Stimulated activated CD4-positive, alpha-beta T cell treated with anti-CD3 and anti-CD28 coated beads, Interleukin-2, amount 100 ng/mL, for 4 hours (primary cell): ENCODE measurements at regions not wholly inside any gene's neighbourhood (a gene's known extent, or its start where the extent isn't known, plus 50 kb on each side); places are given as distances from the start of the nearest gene placed in this dataset.

Experiments
- DNase-seq: peaks from one replicate; pipeline ENCODE4 v3.0.0-alpha.2; 2020; ENCODE audit warnings: low read depth

GRCh38 chr4:14787894-14788293 is 214.4 kb upstream of the CPEB2 start:
- no peak for DNase-seq

GRCh38 chr4:14790494-14790893 is 211.8 kb upstream of the CPEB2 start:
- no peak for DNase-seq

- no peak for DNase-seq
These were observed 209.5 kb upstream of the CPEB2 start for GRCh38 chr4:14792702-14793227.

GRCh38 chr4:14800977-14801376 is 201.3 kb upstream of the CPEB2 start:
- DNase-seq: no peak

- DNase-seq: no peak
These were observed 199.7 kb upstream of the CPEB2 start for GRCh38 chr4:14802596-14802995.

- no peak for DNase-seq
These were observed 194.4 kb upstream of the CPEB2 start for GRCh38 chr4:14807856-14808255.

- no peak for DNase-seq
These were observed 193.1 kb upstream of the CPEB2 start for GRCh38 chr4:14809203-14809602.

- no peak for DNase-seq
These were observed 192.2 kb upstream of the CPEB2 start for GRCh38 chr4:14810121-14810520.

GRCh38 chr4:14810568-14810967 is 191.7 kb upstream of the CPEB2 start:
- DNase-seq: no peak

GRCh38 chr4:14812101-14812500 is 190.2 kb upstream of the CPEB2 start:
- no peak for DNase-seq

- DNase-seq: no peak
These were observed 185.5 kb upstream of the CPEB2 start for GRCh38 chr4:14816623-14817261.

GRCh38 chr4:14824189-14824588 is 178.1 kb upstream of the CPEB2 start:
- no peak for DNase-seq

- DNase-seq: no peak
These were observed 175.2 kb upstream of the CPEB2 start for GRCh38 chr4:14827111-14827510.

- no peak for DNase-seq
These were observed 172.5 kb upstream of the CPEB2 start for GRCh38 chr4:14829795-14830194.

GRCh38 chr4:14831416-14831815 is 170.9 kb upstream of the CPEB2 start:
- no peak for DNase-seq

GRCh38 chr4:14833053-14833452 is 169.2 kb upstream of the CPEB2 start:
- no peak for DNase-seq

GRCh38 chr4:14834382-14834781 is 167.9 kb upstream of the CPEB2 start:
- DNase-seq: no peak

GRCh38 chr4:14835288-14835687 is 167.0 kb upstream of the CPEB2 start:
- no peak for DNase-seq

GRCh38 chr4:14835708-14836425 is 166.4 kb upstream of the CPEB2 start:
- DNase-seq: no peak

- DNase-seq: no peak
These were observed 164.4 kb upstream of the CPEB2 start for GRCh38 chr4:14837860-14838259.

GRCh38 chr4:14841801-14842768 is 160.2 kb upstream of the CPEB2 start:
- DNase-seq: no peak

GRCh38 chr4:14842964-14843630 is 159.2 kb upstream of the CPEB2 start:
- no peak for DNase-seq
